ENCODE measurements at regions not wholly inside any gene's neighbourhood (a gene's known extent, or its start where the extent isn't known, plus 50 kb on each side); places are given as distances from the start of the nearest gene placed in this dataset.

DNA sequence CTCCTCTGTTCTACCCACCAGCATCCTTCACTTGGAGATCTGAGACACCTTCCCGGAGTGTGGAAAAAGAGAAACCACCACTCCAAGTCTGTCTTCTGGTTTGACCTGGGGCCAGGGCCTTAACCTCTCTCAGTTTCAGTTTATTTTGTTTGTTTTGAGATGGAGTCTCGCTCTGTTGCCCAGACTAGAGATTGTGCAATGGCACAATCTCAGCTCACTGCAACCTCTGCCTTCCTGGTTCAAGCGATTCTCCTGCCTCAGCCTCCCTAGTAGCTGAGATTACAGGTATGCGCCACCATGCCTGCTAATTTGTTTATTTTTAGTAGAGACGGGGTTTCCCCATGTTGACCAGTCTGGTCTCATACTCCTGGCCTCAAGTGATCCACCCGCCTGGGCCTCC, 271.1 kb upstream of the TNRC6C start:
- H3K4me3 ChIP-seq (ENCODE audit: low read length): no peak overlapping the region
- H3K4me1 ChIP-seq (ENCODE audit: control insufficient read depth, insufficient read depth, low read length): no peaks in the 10 kb centered on the region
- H3K9ac ChIP-seq (ENCODE audit: low read length): no peak overlapping the region
- H3K9me3 ChIP-seq (ENCODE audit: control insufficient read depth, low read length): no peaks in the 10 kb centered on the region
- no peaks in the 10 kb centered on the region for H3K27me3 ChIP-seq (ENCODE audit: control insufficient read depth, insufficient read depth, low read length)
- H3K36me3 ChIP-seq (ENCODE audit: control insufficient read depth, insufficient read depth, low read length): no peaks in the 10 kb centered on the region

DNA sequence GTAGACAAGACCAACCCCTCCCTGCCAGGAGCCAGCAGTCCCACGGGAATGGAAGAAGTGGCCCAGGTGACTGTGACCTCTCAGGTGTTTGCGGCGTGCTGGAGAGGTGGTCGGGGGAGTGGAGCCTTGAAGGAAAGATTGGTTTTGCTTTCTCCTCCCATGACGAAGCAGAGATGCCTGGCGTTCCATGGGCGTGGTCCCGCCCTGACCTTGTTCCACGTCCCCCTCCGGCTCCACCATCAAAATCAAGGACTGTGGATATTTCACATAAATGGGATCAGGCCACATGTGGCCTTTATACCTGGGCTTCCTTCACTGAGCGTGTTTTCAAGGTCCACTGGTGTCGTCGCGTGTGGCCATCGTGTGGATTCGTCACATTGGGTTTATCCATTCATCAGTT, 270.6 kb upstream of the TNRC6C start:
- H3K4me3 ChIP-seq (ENCODE audit: low read length): no peak overlapping the region
- H3K9me3 ChIP-seq (ENCODE audit: control insufficient read depth, low read length): no peaks in the 10 kb centered on the region
- no peaks in the 10 kb centered on the region for H3K27me3 ChIP-seq (ENCODE audit: control insufficient read depth, insufficient read depth, low read length)
- H3K36me3 ChIP-seq (ENCODE audit: control insufficient read depth, insufficient read depth, low read length): no peaks in the 10 kb centered on the region
- H3K9ac ChIP-seq (ENCODE audit: low read length): no peak overlapping the region
- H3K4me1 ChIP-seq (ENCODE audit: control insufficient read depth, insufficient read depth, low read length): no peaks in the 10 kb centered on the region

DNA sequence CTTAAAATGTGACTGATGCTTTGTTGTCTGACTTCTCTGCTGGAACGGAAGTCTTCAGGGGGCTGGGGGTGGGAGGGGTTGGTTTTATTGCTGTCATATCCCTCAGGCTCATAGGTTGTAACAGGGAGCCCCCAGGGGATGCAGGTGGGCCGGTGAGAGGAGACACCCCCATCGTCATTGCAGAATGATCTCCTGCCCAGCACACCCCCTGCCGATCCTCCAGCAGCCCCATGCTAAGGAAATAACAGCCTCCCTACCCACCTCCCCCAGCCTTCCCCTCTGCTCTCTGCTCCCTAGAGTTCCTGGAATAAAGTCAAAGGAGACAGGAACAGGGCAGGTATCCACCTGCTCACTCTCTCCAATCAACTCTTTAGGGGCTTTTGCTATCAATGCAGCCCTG, 270.1 kb upstream of the TNRC6C start:
- Histone ChIP-seq H3K9me3 (ENCODE audit: control insufficient read depth, low read length) (no peaks in the 10 kb centered on the region), H3K9ac (ENCODE audit: low read length) (no peak overlapping the region), H3K4me3 (ENCODE audit: low read length) (no peak overlapping the region), H3K4me1 (ENCODE audit: control insufficient read depth, insufficient read depth, low read length) (no peaks in the 10 kb centered on the region), H3K27me3 (ENCODE audit: control insufficient read depth, insufficient read depth, low read length) (peaks cover 3% of the 10 kb centered on the region), H3K36me3 (ENCODE audit: control insufficient read depth, insufficient read depth, low read length) (no peaks in the 10 kb centered on the region)

DNA sequence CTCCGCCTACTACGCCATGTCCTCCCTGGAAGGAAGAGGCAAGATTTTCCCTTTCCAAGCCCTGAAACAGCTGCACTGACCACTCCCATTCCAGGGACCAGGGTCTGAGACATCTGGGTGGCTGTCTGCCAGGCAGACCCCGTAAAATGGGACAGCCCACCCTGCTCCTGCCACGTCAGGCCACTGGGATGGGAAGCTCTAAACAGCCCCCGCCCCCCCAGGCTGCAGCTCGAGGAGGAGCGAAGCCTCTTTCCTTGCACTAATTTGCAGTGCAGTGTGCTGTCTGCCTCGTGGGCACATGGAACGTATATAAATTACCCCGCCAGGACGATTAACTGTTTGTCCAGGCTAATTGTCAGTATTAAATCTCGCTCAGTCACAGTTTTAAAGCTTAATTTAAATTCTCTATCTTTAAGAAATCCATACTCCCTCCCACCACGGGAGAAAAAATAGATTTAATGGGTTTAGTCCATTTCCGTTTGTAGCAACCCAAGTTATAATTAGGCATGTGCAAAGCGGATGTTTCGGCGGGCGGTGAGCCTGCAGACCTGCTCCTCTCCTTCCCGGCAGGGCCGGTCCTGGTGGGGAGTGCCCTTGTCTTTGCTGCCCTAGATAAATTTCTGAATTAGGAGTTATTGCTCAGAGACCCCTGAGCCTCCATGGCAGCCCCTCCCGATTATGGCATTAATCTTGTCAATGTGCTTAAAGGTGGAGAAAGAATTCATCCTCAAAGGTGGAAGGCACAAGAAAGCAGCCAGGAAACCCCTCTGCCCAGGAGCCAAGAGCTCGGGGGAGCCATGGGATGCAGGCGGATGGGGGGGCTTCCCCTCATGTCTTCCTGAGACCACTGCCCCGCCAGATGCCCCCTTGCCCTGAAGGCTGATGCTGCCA, 268.0 kb upstream of the TNRC6C start:
- no peaks in the 10 kb centered on the region for H3K4me1 ChIP-seq (ENCODE audit: control insufficient read depth, insufficient read depth, low read length)
- H3K4me3 ChIP-seq (ENCODE audit: low read length): no peak overlapping the region
- H3K9me3 ChIP-seq (ENCODE audit: control insufficient read depth, low read length): no peaks in the 10 kb centered on the region
- no peak overlapping the region for H3K9ac ChIP-seq (ENCODE audit: low read length)
- peaks cover 16% of the 10 kb centered on the region for H3K27me3 ChIP-seq (ENCODE audit: control insufficient read depth, insufficient read depth, low read length)
- H3K36me3 ChIP-seq (ENCODE audit: control insufficient read depth, insufficient read depth, low read length): no peaks in the 10 kb centered on the region

DNA sequence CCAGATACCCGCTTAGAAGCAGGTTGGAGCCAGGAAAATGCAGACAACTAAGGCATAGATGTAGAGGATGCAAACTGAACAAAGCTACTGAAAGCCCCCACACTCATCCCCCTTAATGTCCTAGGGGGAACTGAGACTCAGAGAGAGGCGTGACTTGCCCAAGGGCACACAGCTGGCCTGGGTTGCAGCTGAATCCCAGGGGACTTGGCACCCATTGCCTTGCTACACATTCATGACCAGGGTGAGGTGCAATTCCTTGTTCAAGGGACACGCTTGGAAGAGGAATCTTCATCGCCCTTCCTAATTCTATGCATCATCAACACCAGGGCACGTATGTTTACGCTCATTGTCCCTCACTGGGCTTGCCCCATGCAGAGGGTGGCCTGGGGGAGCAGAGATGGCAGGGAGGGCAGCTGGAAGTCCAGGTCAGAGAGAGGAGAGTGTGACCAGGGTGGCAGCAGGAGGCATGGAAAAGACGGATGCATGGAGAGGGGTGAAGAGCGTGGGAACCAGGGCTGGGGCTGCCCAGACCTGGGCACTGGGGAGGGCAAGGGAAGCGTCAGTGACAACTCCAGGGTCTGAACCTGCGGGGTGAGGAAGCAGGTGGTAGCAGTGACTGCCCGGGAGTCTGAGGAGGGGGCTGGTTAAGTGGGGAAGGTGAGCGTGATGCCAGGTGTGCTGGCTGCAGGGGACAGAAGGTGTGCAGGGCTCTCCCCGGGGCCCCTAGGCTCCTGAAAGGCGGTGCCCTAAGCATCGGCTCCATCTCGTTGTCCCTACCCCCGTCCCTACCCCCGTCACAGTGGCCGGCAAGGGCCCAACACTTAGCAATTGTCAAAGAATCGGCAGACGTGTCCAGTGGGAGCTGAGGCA, 267.1 kb upstream of the TNRC6C start:
- H3K4me3 ChIP-seq (ENCODE audit: low read length): no peak overlapping the region
- no peak overlapping the region for H3K9ac ChIP-seq (ENCODE audit: low read length)
- no peaks in the 10 kb centered on the region for H3K4me1 ChIP-seq (ENCODE audit: control insufficient read depth, insufficient read depth, low read length)
- H3K9me3 ChIP-seq (ENCODE audit: control insufficient read depth, low read length): no peaks in the 10 kb centered on the region
- H3K36me3 ChIP-seq (ENCODE audit: control insufficient read depth, insufficient read depth, low read length): no peaks in the 10 kb centered on the region
- peaks cover 24% of the 10 kb centered on the region for H3K27me3 ChIP-seq (ENCODE audit: control insufficient read depth, insufficient read depth, low read length)

DNA sequence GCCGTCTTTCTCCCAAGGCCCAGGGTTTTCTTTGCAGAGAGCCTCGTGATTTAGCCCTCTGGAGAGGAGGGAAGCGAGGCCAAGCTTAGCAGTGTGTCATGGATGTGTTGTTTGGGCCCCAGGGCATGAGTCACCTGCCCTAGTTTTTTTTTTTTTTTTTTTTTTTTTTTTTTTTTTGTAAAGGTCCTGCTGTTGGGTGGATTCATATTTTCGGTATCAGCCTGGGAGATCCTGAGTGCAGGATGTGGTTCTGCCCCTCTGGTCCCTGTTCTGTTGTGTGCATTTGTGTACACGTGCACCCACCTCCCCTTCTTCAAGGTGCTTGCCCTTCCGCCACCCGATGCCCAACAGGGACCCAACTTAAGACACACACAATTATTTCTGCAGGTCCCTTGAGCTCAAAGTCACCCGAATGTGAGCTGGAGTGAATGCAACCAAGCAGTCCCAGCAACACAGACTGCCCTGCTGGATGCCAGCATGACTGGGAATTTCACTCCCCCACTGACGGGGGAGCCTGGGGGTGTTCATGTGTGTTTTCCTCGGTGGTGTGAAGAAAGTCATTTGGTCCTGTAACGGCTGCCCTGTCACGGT, 265.8 kb upstream of the TNRC6C start:
- Histone ChIP-seq H3K27me3 (ENCODE audit: control insufficient read depth, insufficient read depth, low read length) (peaks cover 36% of the 10 kb centered on the region), H3K9ac (ENCODE audit: low read length) (no peak overlapping the region), H3K4me1 (ENCODE audit: control insufficient read depth, insufficient read depth, low read length) (no peaks in the 10 kb centered on the region), H3K4me3 (ENCODE audit: low read length) (no peak overlapping the region), H3K9me3 (ENCODE audit: control insufficient read depth, low read length) (no peaks in the 10 kb centered on the region), H3K36me3 (ENCODE audit: control insufficient read depth, insufficient read depth, low read length) (no peaks in the 10 kb centered on the region)

DNA sequence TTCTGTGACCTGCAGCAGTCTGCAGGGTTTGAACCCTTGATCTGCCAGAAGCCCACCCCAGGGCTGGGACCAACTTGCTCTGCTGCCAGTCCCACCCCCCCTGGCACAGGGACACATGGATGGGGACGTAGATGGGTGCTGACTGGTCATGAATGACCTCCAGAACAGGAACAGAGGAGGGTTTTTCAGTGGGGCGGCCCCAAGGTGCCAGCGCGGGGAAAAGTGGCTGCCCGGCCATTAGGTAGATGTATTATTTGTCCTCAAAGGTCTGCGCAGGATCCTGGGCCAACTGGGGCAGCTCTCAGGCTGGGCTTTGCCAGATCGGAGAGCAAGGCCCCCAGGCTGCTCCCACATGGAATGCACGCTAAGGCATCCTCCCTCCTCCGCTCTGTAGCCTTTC, 265.2 kb upstream of the TNRC6C start:
- Histone ChIP-seq H3K9ac (ENCODE audit: low read length) (no peak overlapping the region), H3K4me1 (ENCODE audit: control insufficient read depth, insufficient read depth, low read length) (no peaks in the 10 kb centered on the region), H3K9me3 (ENCODE audit: control insufficient read depth, low read length) (no peaks in the 10 kb centered on the region), H3K4me3 (ENCODE audit: low read length) (no peak overlapping the region), H3K27me3 (ENCODE audit: control insufficient read depth, insufficient read depth, low read length) (peaks cover 42% of the 10 kb centered on the region), H3K36me3 (ENCODE audit: control insufficient read depth, insufficient read depth, low read length) (no peaks in the 10 kb centered on the region)

DNA sequence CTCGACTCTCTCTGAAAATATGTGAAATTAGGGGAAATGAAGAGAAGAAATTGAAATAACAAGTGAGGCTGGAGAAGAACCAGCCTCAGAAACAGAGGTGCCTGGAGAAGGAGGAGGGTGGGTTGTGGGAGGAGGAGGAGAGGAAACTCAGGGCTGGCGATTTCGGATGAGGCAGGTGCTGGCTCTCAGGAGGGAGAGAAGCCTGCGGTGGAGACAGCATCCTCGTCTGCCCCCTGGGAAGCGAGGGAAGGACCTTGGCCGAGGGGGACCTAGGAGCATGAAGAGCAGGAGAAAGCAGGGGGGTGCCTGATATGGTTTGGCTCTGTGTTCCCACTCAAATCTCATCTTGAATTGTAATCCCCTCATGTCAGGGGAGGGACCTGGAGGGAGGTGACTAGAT, 264.7 kb upstream of the TNRC6C start:
- no peaks in the 10 kb centered on the region for H3K36me3 ChIP-seq (ENCODE audit: control insufficient read depth, insufficient read depth, low read length)
- no peaks in the 10 kb centered on the region for H3K4me1 ChIP-seq (ENCODE audit: control insufficient read depth, insufficient read depth, low read length)
- no peaks in the 10 kb centered on the region for H3K9me3 ChIP-seq (ENCODE audit: control insufficient read depth, low read length)
- no peak overlapping the region for H3K9ac ChIP-seq (ENCODE audit: low read length)
- H3K27me3 ChIP-seq (ENCODE audit: control insufficient read depth, insufficient read depth, low read length): peaks cover 43% of the 10 kb centered on the region
- H3K4me3 ChIP-seq (ENCODE audit: low read length): no peak overlapping the region

DNA sequence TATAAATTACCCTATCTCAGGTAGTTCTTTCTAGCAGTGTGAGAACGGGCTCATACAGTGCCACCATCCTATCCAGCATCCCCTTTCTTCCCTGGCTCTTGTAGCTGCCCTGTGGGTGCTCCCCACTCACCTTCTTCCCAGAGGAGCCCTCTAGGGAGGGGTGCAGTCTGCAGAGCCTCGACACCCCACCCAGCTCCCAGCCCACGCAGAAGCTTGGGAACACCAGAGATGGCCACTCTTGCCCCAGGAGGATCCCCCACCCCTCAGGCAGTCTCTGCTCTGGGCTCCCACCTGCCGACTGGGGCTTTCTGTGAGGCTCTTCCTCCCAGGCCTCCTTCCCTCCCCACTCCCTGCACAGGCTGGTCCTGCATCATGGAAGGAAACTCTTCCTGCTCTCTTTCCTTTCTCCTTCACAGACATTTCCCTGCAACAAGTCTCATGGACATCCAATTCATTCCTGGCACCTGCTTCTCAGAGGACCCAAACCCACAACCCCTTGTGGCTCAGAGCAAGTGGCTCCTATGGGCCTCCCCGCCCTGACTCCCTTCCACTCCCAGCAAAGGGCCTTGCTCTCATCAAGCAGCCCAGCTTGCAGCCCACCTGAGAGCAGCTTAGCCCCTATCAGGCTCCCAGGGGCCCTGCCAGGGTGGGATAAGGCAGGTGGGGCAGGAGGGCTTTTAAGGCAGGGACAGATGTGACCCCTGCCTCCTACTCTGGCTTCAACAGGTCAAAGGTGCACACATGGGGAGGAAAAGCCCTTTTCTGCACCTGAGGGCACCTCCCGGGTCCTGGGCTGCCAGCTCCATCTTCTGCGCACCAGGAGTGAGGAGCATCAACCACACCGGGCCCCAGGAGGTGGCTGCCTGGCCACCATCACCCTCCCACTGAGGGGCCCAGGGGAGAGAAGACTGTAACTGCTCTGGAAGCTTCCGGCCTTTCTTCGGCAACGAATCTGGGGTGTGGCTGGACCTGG, 263.8 kb upstream of the TNRC6C start:
- Histone ChIP-seq H3K4me3 (ENCODE audit: low read length) (no peak overlapping the region), H3K36me3 (ENCODE audit: control insufficient read depth, insufficient read depth, low read length) (no peaks in the 10 kb centered on the region), H3K27me3 (ENCODE audit: control insufficient read depth, insufficient read depth, low read length) (peaks cover 43% of the 10 kb centered on the region), H3K4me1 (ENCODE audit: control insufficient read depth, insufficient read depth, low read length) (no peaks in the 10 kb centered on the region), H3K9me3 (ENCODE audit: control insufficient read depth, low read length) (no peaks in the 10 kb centered on the region), H3K9ac (ENCODE audit: low read length) (no peak overlapping the region)

GRCh38 chr17:77695386-77695785, 263.1 kb upstream of the TNRC6C start:
- Histone ChIP-seq H3K4me1 (ENCODE audit: control insufficient read depth, insufficient read depth, low read length) (no peaks in the 10 kb centered on the region), H3K9ac (ENCODE audit: low read length) (no peak overlapping the region), H3K27me3 (ENCODE audit: control insufficient read depth, insufficient read depth, low read length) (peaks cover 43% of the 10 kb centered on the region), H3K4me3 (ENCODE audit: low read length) (no peak overlapping the region), H3K36me3 (ENCODE audit: control insufficient read depth, insufficient read depth, low read length) (no peaks in the 10 kb centered on the region), H3K9me3 (ENCODE audit: control insufficient read depth, low read length) (no peaks in the 10 kb centered on the region)

DNA sequence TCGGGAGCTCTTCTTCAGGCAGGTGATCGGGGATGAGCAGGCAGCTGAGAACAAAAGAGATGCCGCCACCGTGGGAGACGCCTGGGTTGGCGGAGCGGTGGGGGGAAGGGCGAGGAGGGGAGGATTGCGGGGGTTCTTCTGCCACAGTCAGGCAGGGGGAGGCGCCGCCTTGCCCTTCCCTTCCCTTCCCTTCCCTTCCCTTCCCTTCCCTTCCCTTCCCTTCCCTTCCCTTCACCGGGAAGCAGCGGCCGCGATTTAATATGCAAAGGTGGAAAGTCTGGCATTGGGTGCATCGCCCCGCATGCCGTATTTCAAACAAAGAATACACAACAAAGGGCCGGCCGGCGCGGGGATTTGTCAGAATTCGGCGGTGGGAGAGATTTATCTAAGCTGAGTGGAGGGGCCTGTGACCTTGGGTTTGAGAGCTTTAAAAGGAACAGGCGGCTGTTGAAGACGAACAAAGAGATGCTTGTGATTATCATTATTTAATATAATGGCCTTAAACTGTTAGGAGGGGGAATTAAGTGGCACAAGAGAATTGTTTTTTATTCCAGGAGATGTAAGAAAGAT, 262.3 kb upstream of the TNRC6C start:
- Histone ChIP-seq H3K4me3 (ENCODE audit: low read length) (no peak overlapping the region), H3K27me3 (ENCODE audit: control insufficient read depth, insufficient read depth, low read length) (peaks cover 43% of the 10 kb centered on the region), H3K9me3 (ENCODE audit: control insufficient read depth, low read length) (no peaks in the 10 kb centered on the region), H3K9ac (ENCODE audit: low read length) (no peak overlapping the region), H3K4me1 (ENCODE audit: control insufficient read depth, insufficient read depth, low read length) (no peaks in the 10 kb centered on the region), H3K36me3 (ENCODE audit: control insufficient read depth, insufficient read depth, low read length) (no peaks in the 10 kb centered on the region)
